Neutrophil (primary cell): ENCODE measurements at regions not wholly inside any gene's neighbourhood (a gene's known extent, or its start where the extent isn't known, plus 50 kb on each side); places are given as distances from the start of the nearest gene placed in this dataset.

Source experiments
- H3K27ac ChIP-seq: fragments of 200-600 bp; sonication (generic); 2 replicates; pipeline ENCODE4 v1.5.1; 2016; ENCODE audit warnings: mild to moderate bottlenecking, moderate library complexity
- H3K27me3 ChIP-seq: fragments of 200-600 bp; sonication (generic); 2 replicates; pipeline ENCODE4 v1.6.0; 2016; ENCODE audit warnings: mild to moderate bottlenecking
- H3K36me3 ChIP-seq: fragments of 200-600 bp; sonication (generic); 2 replicates; pipeline ENCODE4 v1.5.1; 2017
- H3K4me1 ChIP-seq, 2 experiments: fragments of 200-600 bp in 1 of 2; sonication (generic) in 1 of 2; 1 replicate in 1 of 2; 2 replicates in 1 of 2; pipeline versions ENCODE4 v1.5.1 to v1.6.1; 2013 to 2016; ENCODE audit warnings: low read depth in 1 of 2, low read length in 1 of 2, mild to moderate bottlenecking in 1 of 2, moderate library complexity in 1 of 2; ENCODE audit not compliant: control insufficient read depth in 1 of 2, insufficient read depth in 1 of 2
- H3K4me3 ChIP-seq, 2 experiments: fragments of 200-600 bp in 1 of 2; sonication (generic) in 1 of 2; 1 replicate in 1 of 2; 2 replicates in 1 of 2; pipeline ENCODE4 v1.5.1; 2013 to 2016; ENCODE audit warnings: low read depth in 1 of 2, low read length in 1 of 2, mild to moderate bottlenecking in 1 of 2, moderate library complexity in 1 of 2
- H3K9me3 ChIP-seq: fragments of 200-600 bp; sonication (generic); 2 replicates; pipeline ENCODE4 v1.5.1; 2016
- TF ChIP-seq, protein P1 (sequence below): fragments of 200-600 bp; sonication (generic); IDR thresholded peaks from 2 replicates; pipeline ENCODE4 v1.5.1; 2016; ENCODE audit warnings: antibody characterized with exemption

DNA sequence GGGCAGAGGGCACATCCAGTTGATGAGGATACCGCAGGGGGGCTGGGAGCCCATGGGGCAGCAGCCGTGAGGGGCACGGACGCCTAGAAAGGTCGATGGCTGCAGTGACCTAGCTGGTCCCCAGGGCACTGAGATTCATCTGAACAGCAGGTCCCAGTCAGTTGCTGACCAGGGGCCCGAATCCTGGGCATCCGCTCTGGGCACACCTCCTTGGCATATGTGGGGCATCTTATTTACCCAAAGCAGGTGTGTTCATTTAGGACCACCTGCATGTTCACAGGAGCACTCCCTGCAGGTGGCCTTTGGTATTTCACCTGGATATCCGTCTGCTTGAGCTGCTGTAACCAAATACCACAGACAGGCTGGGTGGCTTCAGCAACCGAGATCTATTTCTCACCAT, 72.0 kb upstream of the ODC1 start:
- Histone ChIP-seq H3K9me3 (peaks cover 5% of the 10 kb centered on the region), H3K4me3 (no peak overlapping the region), H3K4me1 (no peaks in the 10 kb centered on the region), H3K36me3 (no peaks in the 10 kb centered on the region), H3K27ac (no peak overlapping the region), H3K27me3 (no peaks in the 10 kb centered on the region)
- TF ChIP-seq, protein P1, sequence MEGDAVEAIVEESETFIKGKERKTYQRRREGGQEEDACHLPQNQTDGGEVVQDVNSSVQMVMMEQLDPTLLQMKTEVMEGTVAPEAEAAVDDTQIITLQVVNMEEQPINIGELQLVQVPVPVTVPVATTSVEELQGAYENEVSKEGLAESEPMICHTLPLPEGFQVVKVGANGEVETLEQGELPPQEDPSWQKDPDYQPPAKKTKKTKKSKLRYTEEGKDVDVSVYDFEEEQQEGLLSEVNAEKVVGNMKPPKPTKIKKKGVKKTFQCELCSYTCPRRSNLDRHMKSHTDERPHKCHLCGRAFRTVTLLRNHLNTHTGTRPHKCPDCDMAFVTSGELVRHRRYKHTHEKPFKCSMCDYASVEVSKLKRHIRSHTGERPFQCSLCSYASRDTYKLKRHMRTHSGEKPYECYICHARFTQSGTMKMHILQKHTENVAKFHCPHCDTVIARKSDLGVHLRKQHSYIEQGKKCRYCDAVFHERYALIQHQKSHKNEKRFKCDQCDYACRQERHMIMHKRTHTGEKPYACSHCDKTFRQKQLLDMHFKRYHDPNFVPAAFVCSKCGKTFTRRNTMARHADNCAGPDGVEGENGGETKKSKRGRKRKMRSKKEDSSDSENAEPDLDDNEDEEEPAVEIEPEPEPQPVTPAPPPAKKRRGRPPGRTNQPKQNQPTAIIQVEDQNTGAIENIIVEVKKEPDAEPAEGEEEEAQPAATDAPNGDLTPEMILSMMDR, result no peak

GRCh38 chr2:10519394-10519740, 71.2 kb upstream of the ODC1 start:
- TF ChIP-seq, protein P1, result no peak
- H3K4me3 ChIP-seq, result no peak overlapping the region
- no peaks in the 10 kb centered on the region for H3K36me3 ChIP-seq
- no peaks in the 10 kb centered on the region for H3K27me3 ChIP-seq
- no peaks in the 10 kb centered on the region for H3K4me1 ChIP-seq
- H3K27ac ChIP-seq, result no peak overlapping the region
- peaks cover 7% of the 10 kb centered on the region for H3K9me3 ChIP-seq

GRCh38 chr2:10518470-10519393, 70.6 kb upstream of the ODC1 start:
- Histone ChIP-seq H3K4me1 (no peaks in the 10 kb centered on the region), H3K27ac (no peak overlapping the region), H3K9me3 (peaks cover 7% of the 10 kb centered on the region), H3K36me3 (no peaks in the 10 kb centered on the region), H3K4me3 (no peak overlapping the region), H3K27me3 (no peaks in the 10 kb centered on the region)
- TF ChIP-seq, protein P1, result no peak

DNA sequence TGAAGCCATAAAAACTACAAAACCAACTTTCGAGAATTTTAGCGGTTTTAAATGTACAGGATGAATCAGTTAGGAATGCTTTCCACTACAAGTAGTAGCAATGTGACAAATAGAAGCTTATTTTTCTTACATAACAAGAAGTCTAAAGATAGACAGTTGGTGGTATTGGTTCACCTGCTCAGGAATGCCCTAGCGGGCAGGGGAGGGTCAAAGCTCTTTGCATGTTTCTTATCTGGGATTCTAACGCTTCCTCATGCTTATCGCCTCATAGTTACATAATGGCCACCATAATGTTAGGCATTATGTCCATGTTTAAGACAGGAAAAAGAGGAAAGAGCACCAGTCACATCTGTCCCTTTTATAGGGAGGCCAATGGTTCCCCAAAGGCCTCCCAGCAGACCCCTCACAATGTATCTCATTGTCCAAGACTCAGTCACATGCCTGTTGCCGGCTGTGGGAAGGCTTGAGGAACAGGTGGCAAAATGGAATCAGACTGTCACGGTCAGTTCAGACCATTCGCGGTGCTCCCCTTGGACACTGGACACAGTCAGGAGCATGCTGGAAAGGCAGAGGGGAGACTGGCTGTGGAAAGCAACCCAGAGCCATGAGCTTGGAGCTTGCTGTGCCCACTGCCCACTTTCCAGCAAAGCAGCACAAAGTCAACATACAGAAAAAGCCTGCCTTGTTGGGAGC, 69.4 kb upstream of the ODC1 start:
- Histone ChIP-seq H3K36me3 (no peaks in the 10 kb centered on the region), H3K4me1 (no peaks in the 10 kb centered on the region), H3K27ac (no peak overlapping the region), H3K27me3 (no peaks in the 10 kb centered on the region), H3K9me3 (peaks cover 7% of the 10 kb centered on the region), H3K4me3 (no peak overlapping the region)
- TF ChIP-seq, protein P1, result no peak

DNA sequence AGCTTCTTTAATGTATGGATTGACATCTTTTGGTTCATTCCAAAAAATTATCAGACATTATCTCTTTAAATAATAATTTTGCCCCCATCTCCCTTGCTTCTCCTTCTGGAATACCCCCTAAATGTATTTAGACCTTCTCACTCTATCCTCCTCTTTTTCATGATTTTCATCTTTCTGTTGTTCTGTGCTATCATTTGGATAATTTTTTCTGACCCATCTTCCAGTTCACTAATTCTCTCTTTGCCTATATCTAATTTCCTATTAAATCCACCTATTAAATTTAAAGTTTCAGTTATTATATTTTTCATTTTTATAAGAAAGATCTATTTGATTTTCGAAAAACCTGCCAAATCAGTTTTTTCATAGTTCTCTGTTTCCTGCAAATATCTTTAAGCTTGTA, 67.8 kb upstream of the ODC1 start:
- peaks cover 7% of the 10 kb centered on the region for H3K9me3 ChIP-seq
- H3K4me3 ChIP-seq, result no peak overlapping the region
- H3K27me3 ChIP-seq, result no peaks in the 10 kb centered on the region
- H3K4me1 ChIP-seq, result no peaks in the 10 kb centered on the region
- H3K27ac ChIP-seq, result no peak overlapping the region
- TF ChIP-seq, protein P1, result no peak
- H3K36me3 ChIP-seq, result no peaks in the 10 kb centered on the region
